BE2C (cell line): ENCODE measurements at regions not wholly inside any gene's neighbourhood (a gene's known extent, or its start where the extent isn't known, plus 50 kb on each side); places are given as distances from the start of the nearest gene placed in this dataset.

Experiments
- DNase-seq: peaks from one replicate; pipeline ENCODE4 v3.0.0-alpha.2; 2020
- H3K27me3 ChIP-seq: fragments of 250-450 bp; sonication (Bioruptor Pico); 2 replicates; pipeline ENCODE4 v1.5.1; 2020; ENCODE audit warnings: mild to moderate bottlenecking
- H3K36me3 ChIP-seq: fragments of 250-450 bp; sonication (Bioruptor Pico); 2 replicates; pipeline ENCODE4 v1.5.1; 2020; ENCODE audit warnings: mild to moderate bottlenecking
- H3K4me1 ChIP-seq: fragments of 250-450 bp; sonication (Bioruptor Pico); 2 replicates; pipeline ENCODE4 v1.5.1; 2020
- H3K4me3 ChIP-seq: 2 replicates; pipeline ENCODE4 v1.5.1; 2011; ENCODE audit warnings: low read depth, low read length
- H3K9me3 ChIP-seq: fragments of 250-450 bp; sonication (Bioruptor Pico); 2 replicates; pipeline ENCODE4 v1.5.1; 2020
- TF ChIP-seq, protein P1 (sequence below): IDR thresholded peaks from 2 replicates; pipeline ENCODE4 v1.5.1; 2012; ENCODE audit warnings: mild to moderate bottlenecking, low read depth, low read length

DNA sequence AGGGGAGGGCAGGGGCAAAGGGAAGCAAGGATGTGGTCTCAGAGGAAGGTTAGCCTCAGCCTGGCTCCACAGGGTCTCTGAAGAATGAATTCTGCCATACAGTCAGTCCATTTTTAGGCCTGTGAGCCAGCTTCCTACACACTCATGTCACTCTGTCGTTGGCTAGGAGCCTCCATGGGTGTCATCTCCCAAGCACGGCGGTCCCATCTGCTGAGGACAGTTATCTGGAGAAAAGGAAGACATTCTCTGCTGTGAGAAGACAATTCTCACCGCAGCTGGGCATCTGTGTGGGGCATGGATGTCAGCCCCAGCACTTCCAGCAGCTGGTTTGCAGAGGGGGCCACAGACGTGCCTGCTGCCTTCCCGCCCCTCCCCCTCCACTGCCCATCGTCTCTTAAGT lies 167.6 kb downstream of the LINC00237 start:
- Histone ChIP-seq H3K27me3 (peaks cover 2% of the 10 kb centered on the region; the same call in 1 of the 2 replicates), H3K36me3 (no peaks in the 10 kb centered on the region), H3K4me3 (no peak overlapping the region), H3K9me3 (no peaks in the 10 kb centered on the region), H3K4me1 (no peaks in the 10 kb centered on the region)
- DNase-seq: no peak
- TF ChIP-seq, protein P1, sequence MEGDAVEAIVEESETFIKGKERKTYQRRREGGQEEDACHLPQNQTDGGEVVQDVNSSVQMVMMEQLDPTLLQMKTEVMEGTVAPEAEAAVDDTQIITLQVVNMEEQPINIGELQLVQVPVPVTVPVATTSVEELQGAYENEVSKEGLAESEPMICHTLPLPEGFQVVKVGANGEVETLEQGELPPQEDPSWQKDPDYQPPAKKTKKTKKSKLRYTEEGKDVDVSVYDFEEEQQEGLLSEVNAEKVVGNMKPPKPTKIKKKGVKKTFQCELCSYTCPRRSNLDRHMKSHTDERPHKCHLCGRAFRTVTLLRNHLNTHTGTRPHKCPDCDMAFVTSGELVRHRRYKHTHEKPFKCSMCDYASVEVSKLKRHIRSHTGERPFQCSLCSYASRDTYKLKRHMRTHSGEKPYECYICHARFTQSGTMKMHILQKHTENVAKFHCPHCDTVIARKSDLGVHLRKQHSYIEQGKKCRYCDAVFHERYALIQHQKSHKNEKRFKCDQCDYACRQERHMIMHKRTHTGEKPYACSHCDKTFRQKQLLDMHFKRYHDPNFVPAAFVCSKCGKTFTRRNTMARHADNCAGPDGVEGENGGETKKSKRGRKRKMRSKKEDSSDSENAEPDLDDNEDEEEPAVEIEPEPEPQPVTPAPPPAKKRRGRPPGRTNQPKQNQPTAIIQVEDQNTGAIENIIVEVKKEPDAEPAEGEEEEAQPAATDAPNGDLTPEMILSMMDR: no peak

DNA sequence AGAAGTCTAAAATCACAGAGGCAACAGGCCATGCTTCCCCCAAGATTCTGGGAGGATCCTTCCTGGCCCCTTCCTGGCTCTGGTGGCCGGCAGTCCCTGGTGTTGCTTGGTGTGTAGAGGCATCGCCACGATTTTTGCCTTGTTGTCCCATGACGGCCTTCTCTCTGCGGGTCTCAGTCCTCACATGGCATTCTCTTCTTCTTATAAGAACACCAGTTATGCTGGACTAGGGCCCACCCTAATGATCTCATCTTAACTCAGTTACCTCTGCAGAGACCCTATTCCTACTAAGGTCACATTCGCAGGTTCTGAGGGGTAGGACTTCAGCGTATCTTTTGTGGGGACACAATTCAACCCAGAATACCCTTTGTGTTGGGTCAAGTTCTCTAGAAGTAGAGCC lies 168.0 kb downstream of the LINC00237 start:
- H3K4me1 ChIP-seq: no peaks in the 10 kb centered on the region
- H3K4me3 ChIP-seq: no peak overlapping the region
- H3K27me3 ChIP-seq: peaks cover 7% of the 10 kb centered on the region; the same call in 1 of the 2 replicates
- no peak for DNase-seq
- H3K36me3 ChIP-seq: no peaks in the 10 kb centered on the region
- H3K9me3 ChIP-seq: no peaks in the 10 kb centered on the region
- TF ChIP-seq, protein P1: no peak

GRCh38 chr20:20933142-20933958 lies 172.8 kb downstream of the LINC00237 start:
- no peaks in the 10 kb centered on the region for H3K4me1 ChIP-seq
- H3K9me3 ChIP-seq: no peaks in the 10 kb centered on the region
- no peaks in the 10 kb centered on the region for H3K36me3 ChIP-seq
- no peak overlapping the region for H3K4me3 ChIP-seq
- DNase-seq: no peak
- TF ChIP-seq, protein P1: no peak
- H3K27me3 ChIP-seq: peaks cover 23% of the 10 kb centered on the region

GRCh38 chr20:20932156-20932555 lies 174.0 kb downstream of the LINC00237 start:
- DNase-seq: no peak
- Histone ChIP-seq H3K27me3 (peaks cover 23% of the 10 kb centered on the region), H3K36me3 (no peaks in the 10 kb centered on the region), H3K4me1 (no peaks in the 10 kb centered on the region), H3K4me3 (no peak overlapping the region), H3K9me3 (no peaks in the 10 kb centered on the region)
- TF ChIP-seq, protein P1: no peak

DNA sequence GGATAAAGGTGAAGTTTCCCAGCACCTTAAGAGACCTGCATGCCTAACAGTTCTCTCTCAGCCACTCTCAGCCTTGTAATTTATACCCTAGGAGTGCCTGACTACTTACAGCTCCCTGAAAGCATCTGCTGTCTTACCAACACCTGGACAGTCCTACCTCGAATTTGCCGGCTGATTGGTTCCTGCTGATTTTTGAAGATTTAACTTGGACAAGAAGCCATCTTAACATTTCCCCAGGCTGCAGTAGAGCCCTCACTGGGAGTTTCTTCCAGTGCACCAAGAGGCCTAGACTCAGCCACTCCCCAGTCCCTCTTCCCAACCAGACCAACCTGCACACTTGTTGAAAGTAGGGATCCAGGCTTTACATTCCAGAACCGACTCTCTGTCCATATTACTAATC lies 174.5 kb downstream of the LINC00237 start:
- H3K36me3 ChIP-seq: no peaks in the 10 kb centered on the region
- peaks cover 26% of the 10 kb centered on the region for H3K27me3 ChIP-seq
- no peaks in the 10 kb centered on the region for H3K4me1 ChIP-seq
- DNase-seq: no peak
- no peak overlapping the region for H3K4me3 ChIP-seq
- TF ChIP-seq, protein P1: no peak
- H3K9me3 ChIP-seq: no peaks in the 10 kb centered on the region

GRCh38 chr20:20931024-20931423 lies 175.1 kb downstream of the LINC00237 start:
- Histone ChIP-seq H3K4me1 (no peaks in the 10 kb centered on the region), H3K36me3 (no peaks in the 10 kb centered on the region), H3K9me3 (no peaks in the 10 kb centered on the region), H3K4me3 (no peak overlapping the region), H3K27me3 (peaks cover 27% of the 10 kb centered on the region)
- TF ChIP-seq, protein P1: no peak
- no peak for DNase-seq
